K562 (cell line): ENCODE measurements at regions not wholly inside any gene's neighbourhood (a gene's known extent, or its start where the extent isn't known, plus 50 kb on each side); places are given as distances from the start of the nearest gene placed in this dataset.

ENCODE experiments used
- ATAC-seq: fragments of 200-7000 bp; cut with Tn5 transposase; 3 replicates; pipeline ENCODE4 v1.9.1; 2020; ENCODE audit warnings: moderate library complexity
- BruUV-seq: library from RNA; stranded (reverse); fragments of 400-500 nt; replicated peaks from 2 replicates; lab custom pipeline; 2021; lab: Mats Ljungman, UMichigan
- CTCF ChIA-PET: fragments of 300-600 bp; formaldehyde crosslinking; extraction: SDS; loops from one replicate; lab custom pipeline; 2021; ENCODE audit warnings: low intra/inter-chr PET ratio; lab: Yijun Ruan, JAX
- POLR2A ChIA-PET: fragments of 300-600, 350-650 bp; sonication (Branson Sonifier 250); formaldehyde crosslinking; extraction: SDS; loops from one replicate; lab custom pipeline; 2021; ENCODE audit warnings: antibody characterized with exemption, inconsistent platforms; lab: Yijun Ruan, JAX
- DNase-seq, 4 experiments: peaks; one replicate each; pipeline versions ENCODE4 v3.0.0 to v3.0.0-alpha.2; 2011 to 2018; ENCODE audit warnings: low spot score in 3 of 4, mixed read lengths in 3 of 4; ENCODE audit errors: extremely low read depth in 1 of 4
- FAIRE-seq: peaks from 2 replicates; lab custom pipeline; 2011; peaks lifted over from hg19 to GRCh38; lab: Jason Lieb, UNC
- H2AFZ ChIP-seq: 2 replicates; pipeline ENCODE4 v1.6.0; 2011; ENCODE audit warnings: low read depth, low read length, control low read depth, inconsistent platforms
- H3K27ac ChIP-seq: fragments of 200-600 bp; 3 replicates; pipeline ENCODE4 v1.8.0; 2011; ENCODE audit warnings: low read depth, mild to moderate bottlenecking, control low read depth, inconsistent platforms, low read length, moderate library complexity, mixed read lengths; ENCODE audit errors: extremely low read depth
- H3K27me3 ChIP-seq, 2 experiments: fragments of 300-600 bp in 1 of 2; 2 replicates in 1 of 2; 3 replicates in 1 of 2; pipeline versions ENCODE4 v1.6.0 to v1.8.0; 2011; ENCODE audit warnings: inconsistent platforms in 2 of 2, low read length in 2 of 2, mild to moderate bottlenecking in 1 of 2, mixed read lengths in 1 of 2, moderate library complexity in 1 of 2; ENCODE audit not compliant: control insufficient read depth in 2 of 2, insufficient read depth in 2 of 2
- H3K36me3 ChIP-seq: fragments of 300-600 bp; 3 replicates; pipeline ENCODE4 v1.8.0; 2011; ENCODE audit warnings: mild to moderate bottlenecking, low read length, inconsistent platforms; ENCODE audit not compliant: control insufficient read depth, insufficient read depth
- H3K4me1 ChIP-seq, 2 experiments: fragments of 200-600 bp in 1 of 2; replicated peaks in 1 of 2; 2 replicates in 1 of 2; 3 replicates in 1 of 2; pipeline versions ENCODE4 v1.5.1 to v1.8.0; 2011; ENCODE audit warnings: inconsistent platforms in 2 of 2, low read length in 2 of 2, mild to moderate bottlenecking in 1 of 2, mixed read lengths in 1 of 2, moderate library complexity in 1 of 2; ENCODE audit not compliant: control insufficient read depth in 2 of 2, insufficient read depth in 2 of 2
- H3K4me2 ChIP-seq: 2 replicates; pipeline ENCODE4 v1.6.1; 2011; ENCODE audit warnings: low read length, control low read depth, inconsistent platforms, mixed read lengths; ENCODE audit not compliant: insufficient read depth
- H3K4me3 ChIP-seq: fragments of 200-600 bp; sonication (generic), shearing (Covaris generic); 2 replicates; pipeline ENCODE4 v1.5.1; 2016; ENCODE audit warnings: control low read depth, inconsistent platforms
- H3K79me2 ChIP-seq: fragments of 200-600 bp; 3 replicates; pipeline ENCODE4 v1.8.0; 2011; ENCODE audit warnings: low read length, inconsistent platforms; ENCODE audit not compliant: control insufficient read depth, insufficient read depth
- H3K9ac ChIP-seq, 2 experiments: 2 replicates each; pipeline versions ENCODE4 v1.6.0 to v1.6.1; 2011; ENCODE audit warnings: low read depth in 2 of 2, low read length in 2 of 2, control low read depth in 1 of 2, inconsistent platforms in 1 of 2, mild to moderate bottlenecking in 1 of 2, mixed read lengths in 1 of 2; ENCODE audit not compliant: insufficient read depth in 1 of 2
- H3K9me1 ChIP-seq: one replicate; pipeline ENCODE4 v1.6.0; 2011; ENCODE audit warnings: inconsistent platforms, mild to moderate bottlenecking, low read length, moderate library complexity; ENCODE audit not compliant: control insufficient read depth, insufficient read depth
- H3K9me3 ChIP-seq: replicated peaks from 2 replicates; pipeline ENCODE4 v1.5.1; 2011; ENCODE audit warnings: low read depth, low read length, inconsistent platforms; ENCODE audit not compliant: control insufficient read depth, insufficient read depth
- H4K20me1 ChIP-seq: replicated peaks from 2 replicates; pipeline ENCODE4 v1.6.1; 2011; ENCODE audit warnings: low read length, inconsistent platforms, mixed read lengths; ENCODE audit not compliant: control insufficient read depth, insufficient read depth
- AFF4 ChIP-seq: sonication (generic); formaldehyde crosslinking; IDR thresholded peaks from 2 replicates; pipeline ENCODE4 v1.8.0; 2023; ENCODE audit warnings: mild to moderate bottlenecking, missing genetic modification reagents
- ATF1 ChIP-seq, 2 experiments: fragments of 450-650 bp in 1 of 2; IDR thresholded peaks; 2 replicates each; pipeline ENCODE4 v1.6.1; 2016; ENCODE audit warnings: missing compliant biosample characterization in 1 of 2, missing genetic modification characterization in 1 of 2
- CREB1 ChIP-seq, 2 experiments: sonication (generic) in 1 of 2; formaldehyde crosslinking in 1 of 2; IDR thresholded peaks; 2 replicates each; pipeline versions ENCODE4 v1.6.1 to v1.8.0; 2012 to 2022; ENCODE audit warnings: inconsistent platforms in 1 of 2, mild to moderate bottlenecking in 1 of 2, missing genetic modification reagents in 1 of 2, moderate library complexity in 1 of 2
- RBM22 ChIP-seq: fragments of 200-400 bp; formaldehyde crosslinking; IDR thresholded peaks from 2 replicates; pipeline ENCODE4 v1.6.1; 2018; ENCODE audit warnings: low read length, low read depth; ENCODE audit not compliant: poor library complexity, severe bottlenecking
- TCF7 ChIP-seq: sonication (generic); IDR thresholded peaks from 2 replicates; pipeline ENCODE4 v1.6.1; 2016; ENCODE audit warnings: antibody characterized with exemption, borderline replicate concordance
- YBX1 ChIP-seq: fragments of 450-650 bp; IDR thresholded peaks from 2 replicates; pipeline ENCODE4 v1.7.1; 2016; ENCODE audit warnings: mild to moderate bottlenecking
- ZNF431 ChIP-seq: sonication (generic); formaldehyde crosslinking; IDR thresholded peaks from 2 replicates; pipeline ENCODE4 v1.8.0; 2022; ENCODE audit warnings: mild to moderate bottlenecking, missing genetic modification reagents
- WGBS: fragments of 100-300 bp; shearing (Covaris generic); methylation state at CpG from one replicate; pipeline ENCODE4 v1.1.6; 2016; ENCODE audit warnings: low coverage, mixed read lengths; ENCODE audit not compliant: insufficient coverage; ENCODE audit errors: missing lambda C conversion rate; 5-methylcytosine and 5-hydroxymethylcytosine counted together
- in situ Hi-C: fragments of 300-500 bp; cut with MboI; formaldehyde crosslinking; loops from 4 replicates; pipeline ENCODE4 v1.15.0; 2018; ENCODE audit warnings: inconsistent platforms, mixed read lengths
- intact Hi-C: fragments of 100-400 bp; cut with micrococcal nuclease; formaldehyde crosslinking; loops from 2 replicates; pipeline ENCODE4 v1.14.2; 2022
- TF ChIP-seq, protein P1 (sequence below): sonication (generic); formaldehyde crosslinking; IDR thresholded peaks from 2 replicates; pipeline ENCODE4 v1.9.0; 2022; ENCODE audit warnings: mild to moderate bottlenecking, missing genetic modification reagents

DNA sequence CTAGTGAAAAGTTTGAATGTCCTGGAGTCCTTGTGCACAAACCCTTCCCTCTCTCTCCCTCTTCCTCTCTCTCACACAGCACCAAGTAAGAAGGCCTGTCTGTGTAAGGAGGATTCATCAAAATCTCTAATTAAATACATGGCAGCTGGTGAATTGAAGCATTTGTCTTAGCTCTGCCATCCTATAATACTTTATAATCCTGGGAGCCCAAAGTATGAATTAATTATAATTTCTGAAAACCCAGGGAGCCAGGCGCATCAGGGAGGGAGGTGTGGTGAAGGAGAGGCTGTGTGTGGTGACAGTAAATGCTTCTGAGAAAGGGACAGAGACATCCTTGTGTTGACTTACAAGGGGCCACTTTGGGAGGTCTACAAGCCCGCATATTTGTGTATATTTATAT is 691.4 kb upstream of the EEF2KMT start:
- Histone ChIP-seq H3K9me3 (no peaks in the 10 kb centered on the region), H3K4me3 (no peak overlapping the region), H3K27ac (no peak overlapping the region), H3K36me3 (no peaks in the 10 kb centered on the region), H4K20me1 (no peaks in the 10 kb centered on the region), H3K4me1 (no peaks in the 10 kb centered on the region), H3K9me1 (no peaks in the 10 kb centered on the region)
- FAIRE-seq, result no peak
- intact Hi-C loops, result no loop called here
- no peak for ATAC-seq
- DNase-seq, result no peak
- POLR2A ChIA-PET, result no interaction called here
- in situ Hi-C loops, result no loop called here
- no TSS peak for BruUV-seq
- TF ChIP-seq RBM22 (no peak), AFF4 (CRISPR knock-in tag) (no peak), CREB1 (IDR thresholded peaks at IDR 0.05) (no peak), CREB1 (CRISPR knock-in tag; IDR thresholded peaks at IDR 0.05) (no peak), ATF1 (CRISPR knock-in tag; IDR thresholded peaks at IDR 0.05) (no peak), ATF1 (tag; IDR thresholded peaks at IDR 0.05) (no peak), YBX1 (no peak), TCF7 (no peak), ZNF431 (no peak)
- TF ChIP-seq, protein P1, sequence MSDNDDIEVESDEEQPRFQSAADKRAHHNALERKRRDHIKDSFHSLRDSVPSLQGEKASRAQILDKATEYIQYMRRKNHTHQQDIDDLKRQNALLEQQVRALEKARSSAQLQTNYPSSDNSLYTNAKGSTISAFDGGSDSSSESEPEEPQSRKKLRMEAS, result no peak
- TF ChIP-seq, all 486 proteins: peak for 0
- Histone ChIP-seq H2AFZ (no peak overlapping the region), H3K27me3 (no peaks in the 10 kb centered on the region), H3K4me2 (no peak overlapping the region), H3K9ac (no peak overlapping the region), H3K79me2 (no peaks in the 10 kb centered on the region)
- CTCF ChIA-PET, result no interaction called here
- WGBS, result 0% methylated on average over 2 of the region's 2 CpGs
